Activated naive CD8-positive, alpha-beta T cell treated with anti-CD3 and anti-CD28 coated beads for 36 hours (primary cell): ENCODE measurements at regions not wholly inside any gene's neighbourhood (a gene's known extent, or its start where the extent isn't known, plus 50 kb on each side); places are given as distances from the start of the nearest gene placed in this dataset.

Source experiments
- DNase-seq: peaks from one replicate; pipeline ENCODE4 v3.0.0; 2021
- H3K27ac Mint-ChIP-seq: one replicate; pipeline ENCODE4 v1.8.0; 2022; ENCODE audit warnings: mild to moderate bottlenecking, moderate library complexity, mixed read lengths
- H3K27me3 Mint-ChIP-seq: one replicate; pipeline ENCODE4 v1.8.0; 2022; ENCODE audit warnings: mild to moderate bottlenecking, mixed read lengths
- H3K36me3 Mint-ChIP-seq: one replicate; pipeline ENCODE4 v1.8.0; 2021; ENCODE audit warnings: mild to moderate bottlenecking, mixed read lengths
- H3K4me1 Mint-ChIP-seq: one replicate; pipeline ENCODE4 v1.8.0; 2021; ENCODE audit warnings: mixed read lengths
- H3K4me3 Mint-ChIP-seq: one replicate; pipeline ENCODE4 v1.8.0; 2022; ENCODE audit warnings: mild to moderate bottlenecking, moderate library complexity, mixed read lengths
- H3K9me3 Mint-ChIP-seq: one replicate; pipeline ENCODE4 v1.8.0; 2022; ENCODE audit warnings: mixed read lengths

GRCh38 chr20:6590891-6591637, 176.4 kb upstream of the BMP2 start:
- no peaks in the 10 kb centered on the region for H3K36me3 Mint-ChIP-seq
- no peaks in the 10 kb centered on the region for H3K27me3 Mint-ChIP-seq
- H3K4me1 Mint-ChIP-seq, result no peaks in the 10 kb centered on the region
- H3K9me3 Mint-ChIP-seq, result peaks cover 4% of the 10 kb centered on the region
- no peak overlapping the region for H3K27ac Mint-ChIP-seq
- DNase-seq, result no peak
- H3K4me3 Mint-ChIP-seq, result no peak overlapping the region

GRCh38 chr20:6588296-6588695, 179.2 kb upstream of the BMP2 start:
- no peak overlapping the region for H3K4me3 Mint-ChIP-seq
- H3K4me1 Mint-ChIP-seq, result no peaks in the 10 kb centered on the region
- peaks cover 4% of the 10 kb centered on the region for H3K9me3 Mint-ChIP-seq
- no peak overlapping the region for H3K27ac Mint-ChIP-seq
- H3K36me3 Mint-ChIP-seq, result no peaks in the 10 kb centered on the region
- H3K27me3 Mint-ChIP-seq, result no peaks in the 10 kb centered on the region
- no peak for DNase-seq

- Mint-ChIP-seq H3K4me1 (no peaks in the 10 kb centered on the region), H3K27me3 (no peaks in the 10 kb centered on the region), H3K9me3 (peaks cover 5% of the 10 kb centered on the region), H3K27ac (no peak overlapping the region), H3K4me3 (no peak overlapping the region), H3K36me3 (no peaks in the 10 kb centered on the region)
- no peak for DNase-seq
These were observed 184.2 kb upstream of the BMP2 start for GRCh38 chr20:6583134-6583738.

- no peak for DNase-seq
- Mint-ChIP-seq H3K4me3 (no peak overlapping the region), H3K36me3 (no peaks in the 10 kb centered on the region), H3K27me3 (no peaks in the 10 kb centered on the region), H3K27ac (no peak overlapping the region), H3K9me3 (peaks cover 3% of the 10 kb centered on the region), H3K4me1 (no peaks in the 10 kb centered on the region)
These were observed 185.0 kb upstream of the BMP2 start for GRCh38 chr20:6582449-6582848.

- Mint-ChIP-seq H3K27me3 (no peaks in the 10 kb centered on the region), H3K4me3 (no peak overlapping the region), H3K4me1 (no peaks in the 10 kb centered on the region), H3K27ac (no peak overlapping the region), H3K36me3 (no peaks in the 10 kb centered on the region), H3K9me3 (peaks cover 3% of the 10 kb centered on the region)
- no peak for DNase-seq
These were observed 187.0 kb upstream of the BMP2 start for GRCh38 chr20:6580486-6580885.

GRCh38 chr20:6579824-6580223, 187.7 kb upstream of the BMP2 start:
- Mint-ChIP-seq H3K9me3 (peaks cover 3% of the 10 kb centered on the region), H3K4me3 (no peak overlapping the region), H3K27ac (no peak overlapping the region), H3K4me1 (no peaks in the 10 kb centered on the region), H3K27me3 (no peaks in the 10 kb centered on the region), H3K36me3 (no peaks in the 10 kb centered on the region)
- no peak for DNase-seq

GRCh38 chr20:6579417-6579816, 188.1 kb upstream of the BMP2 start:
- no peak for DNase-seq
- H3K4me1 Mint-ChIP-seq, result no peaks in the 10 kb centered on the region
- H3K9me3 Mint-ChIP-seq, result peaks cover 6% of the 10 kb centered on the region
- H3K27me3 Mint-ChIP-seq, result no peaks in the 10 kb centered on the region
- no peak overlapping the region for H3K4me3 Mint-ChIP-seq
- H3K36me3 Mint-ChIP-seq, result no peaks in the 10 kb centered on the region
- H3K27ac Mint-ChIP-seq, result no peak overlapping the region

- Mint-ChIP-seq H3K36me3 (no peaks in the 10 kb centered on the region), H3K4me1 (no peaks in the 10 kb centered on the region), H3K9me3 (peaks cover 6% of the 10 kb centered on the region), H3K27ac (no peak overlapping the region), H3K4me3 (no peak overlapping the region), H3K27me3 (no peaks in the 10 kb centered on the region)
- no peak for DNase-seq
These were observed 190.0 kb upstream of the BMP2 start for GRCh38 chr20:6577451-6577850.

- H3K27ac Mint-ChIP-seq, result no peak overlapping the region
- H3K36me3 Mint-ChIP-seq, result no peaks in the 10 kb centered on the region
- no peak overlapping the region for H3K4me3 Mint-ChIP-seq
- H3K27me3 Mint-ChIP-seq, result no peaks in the 10 kb centered on the region
- peaks cover 6% of the 10 kb centered on the region for H3K9me3 Mint-ChIP-seq
- DNase-seq, result no peak
- H3K4me1 Mint-ChIP-seq, result no peaks in the 10 kb centered on the region
These were observed 190.8 kb upstream of the BMP2 start for GRCh38 chr20:6576726-6577125.

GRCh38 chr20:6575912-6576401, 191.5 kb upstream of the BMP2 start:
- Mint-ChIP-seq H3K9me3 (peaks cover 4% of the 10 kb centered on the region), H3K4me3 (no peak overlapping the region), H3K27me3 (no peaks in the 10 kb centered on the region), H3K4me1 (no peaks in the 10 kb centered on the region), H3K36me3 (no peaks in the 10 kb centered on the region), H3K27ac (no peak overlapping the region)
- no peak for DNase-seq

- H3K36me3 Mint-ChIP-seq, result no peaks in the 10 kb centered on the region
- H3K27me3 Mint-ChIP-seq, result peaks cover 4% of the 10 kb centered on the region
- no peak overlapping the region for H3K27ac Mint-ChIP-seq
- no peak overlapping the region for H3K4me3 Mint-ChIP-seq
- DNase-seq, result no peak
- no peaks in the 10 kb centered on the region for H3K9me3 Mint-ChIP-seq
- no peaks in the 10 kb centered on the region for H3K4me1 Mint-ChIP-seq
These were observed 200.7 kb upstream of the BMP2 start for GRCh38 chr20:6566821-6567220.

- Mint-ChIP-seq H3K4me3 (no peak overlapping the region), H3K27me3 (no peaks in the 10 kb centered on the region), H3K27ac (no peak overlapping the region), H3K9me3 (peaks cover 1% of the 10 kb centered on the region), H3K36me3 (no peaks in the 10 kb centered on the region), H3K4me1 (no peaks in the 10 kb centered on the region)
- no peak for DNase-seq
These were observed 205.4 kb upstream of the BMP2 start for GRCh38 chr20:6562111-6562510.

- Mint-ChIP-seq H3K27ac (no peak overlapping the region), H3K9me3 (peaks cover 1% of the 10 kb centered on the region), H3K36me3 (no peaks in the 10 kb centered on the region), H3K27me3 (no peaks in the 10 kb centered on the region), H3K4me3 (no peak overlapping the region), H3K4me1 (no peaks in the 10 kb centered on the region)
- no peak for DNase-seq
These were observed 206.5 kb upstream of the BMP2 start for GRCh38 chr20:6560978-6561377.

GRCh38 chr20:6559791-6560190, 207.7 kb upstream of the BMP2 start:
- peaks cover 1% of the 10 kb centered on the region for H3K9me3 Mint-ChIP-seq
- H3K4me3 Mint-ChIP-seq, result no peak overlapping the region
- no peaks in the 10 kb centered on the region for H3K36me3 Mint-ChIP-seq
- no peaks in the 10 kb centered on the region for H3K4me1 Mint-ChIP-seq
- no peaks in the 10 kb centered on the region for H3K27me3 Mint-ChIP-seq
- no peak overlapping the region for H3K27ac Mint-ChIP-seq
- no peak for DNase-seq

GRCh38 chr20:6558341-6558740, 209.1 kb upstream of the BMP2 start:
- H3K27me3 Mint-ChIP-seq, result no peaks in the 10 kb centered on the region
- no peak for DNase-seq
- no peaks in the 10 kb centered on the region for H3K36me3 Mint-ChIP-seq
- H3K9me3 Mint-ChIP-seq, result peaks cover 4% of the 10 kb centered on the region
- H3K4me3 Mint-ChIP-seq, result no peak overlapping the region
- no peaks in the 10 kb centered on the region for H3K4me1 Mint-ChIP-seq
- H3K27ac Mint-ChIP-seq, result no peak overlapping the region
